CD14-positive monocyte (primary cell): ENCODE measurements at regions not wholly inside any gene's neighbourhood (a gene's known extent, or its start where the extent isn't known, plus 50 kb on each side); places are given as distances from the start of the nearest gene placed in this dataset.

Source experiments
- DNase-seq, 3 donors: peaks; one replicate each; pipeline ENCODE4 v3.0.0-alpha.2; 2011 to 2022
- H2AFZ ChIP-seq: 2 replicates; pipeline ENCODE4 v1.6.0; 2012; ENCODE audit warnings: mild to moderate bottlenecking, low read depth, low read length, inconsistent platforms; ENCODE audit not compliant: insufficient read depth, poor library complexity, severe bottlenecking
- H3K27ac ChIP-seq, 2 donors: 1 replicate in 1 of 2; 2 replicates in 1 of 2; pipeline ENCODE4 v1.5.1; 2012 to 2013; ENCODE audit warnings: low read length in 2 of 2, control low read depth in 1 of 2, inconsistent platforms in 1 of 2, low read depth in 1 of 2, mild to moderate bottlenecking in 1 of 2
- H3K27me3 ChIP-seq, 2 donors: one replicate each; pipeline versions ENCODE4 v1.6.0 to v1.6.1; 2011 to 2013; ENCODE audit warnings: low read length in 2 of 2; ENCODE audit not compliant: control insufficient read depth in 2 of 2, insufficient read depth in 2 of 2
- H3K36me3 ChIP-seq, 2 donors: replicated peaks in 1 of 2; 1 replicate in 1 of 2; 2 replicates in 1 of 2; pipeline versions ENCODE4 v1.5.1 to v1.6.1; 2012 to 2013; ENCODE audit warnings: low read length in 2 of 2, control low read depth in 1 of 2, inconsistent platforms in 1 of 2, mild to moderate bottlenecking in 1 of 2; ENCODE audit not compliant: insufficient read depth in 2 of 2, control insufficient read depth in 1 of 2
- H3K4me1 ChIP-seq, 2 donors: 1 replicate in 1 of 2; 2 replicates in 1 of 2; pipeline versions ENCODE4 v1.5.1 to v1.6.1; 2012 to 2013; ENCODE audit warnings: low read length in 2 of 2, control low read depth in 1 of 2, inconsistent platforms in 1 of 2, mild to moderate bottlenecking in 1 of 2, moderate library complexity in 1 of 2; ENCODE audit not compliant: insufficient read depth in 2 of 2, control insufficient read depth in 1 of 2
- H3K4me2 ChIP-seq: replicated peaks from 2 replicates; pipeline ENCODE3; 2012; ENCODE audit warnings: low read length, moderate library complexity, mild to moderate bottlenecking; ENCODE audit not compliant: poor library complexity, severe bottlenecking; ENCODE audit errors: extremely low read depth
- H3K4me3 ChIP-seq, 3 experiments: fragments of 200-600 bp in 1 of 3; sonication (generic) in 1 of 3; replicated peaks in 1 of 3; 1 replicate in 2 of 3; 2 replicates in 1 of 3; pipeline ENCODE4 v1.5.1; 2011 to 2013; ENCODE audit warnings: low read length in 3 of 3, mild to moderate bottlenecking in 3 of 3, control low read depth in 2 of 3, low read depth in 2 of 3, inconsistent platforms in 1 of 3, moderate library complexity in 1 of 3
- H3K79me2 ChIP-seq: 2 replicates; pipeline ENCODE4 v1.6.0; 2012; ENCODE audit warnings: mild to moderate bottlenecking, control low read depth, inconsistent platforms, low read length, moderate library complexity; ENCODE audit not compliant: insufficient read depth
- H3K9ac ChIP-seq: 2 replicates; pipeline ENCODE4 v1.6.0; 2017; ENCODE audit warnings: low read length, mild to moderate bottlenecking; ENCODE audit not compliant: insufficient read depth, poor library complexity, severe bottlenecking
- H3K9me3 ChIP-seq, 2 donors: replicated peaks in 1 of 2; 1 replicate in 1 of 2; 2 replicates in 1 of 2; pipeline versions ENCODE4 v1.5.1 to v1.6.1; 2012 to 2013; ENCODE audit warnings: low read length in 2 of 2, control low read depth in 1 of 2; ENCODE audit not compliant: control insufficient read depth in 1 of 2, insufficient read depth in 1 of 2
- H4K20me1 ChIP-seq: 2 replicates; pipeline ENCODE4 v1.6.0; 2012; ENCODE audit warnings: mild to moderate bottlenecking, low read length, control low read depth, moderate library complexity; ENCODE audit not compliant: insufficient read depth
- H3K27ac Mint-ChIP-seq, 7 donors: one replicate each; pipeline ENCODE4 v1.8.0; 2020; ENCODE audit warnings: mild to moderate bottlenecking in 7 of 7, mixed read lengths in 7 of 7, moderate library complexity in 6 of 7, inconsistent platforms in 2 of 7
- H3K27me3 Mint-ChIP-seq, 3 donors: one replicate each; pipeline ENCODE4 v1.8.0; 2021 to 2022; ENCODE audit warnings: low read depth in 3 of 3, mild to moderate bottlenecking in 3 of 3, mixed read lengths in 3 of 3, moderate library complexity in 3 of 3, inconsistent platforms in 1 of 3
- H3K36me3 Mint-ChIP-seq, 2 donors: one replicate each; pipeline ENCODE4 v1.8.0; 2020; ENCODE audit warnings: mixed read lengths in 2 of 2, inconsistent platforms in 1 of 2, mild to moderate bottlenecking in 1 of 2
- H3K4me1 Mint-ChIP-seq: one replicate; pipeline ENCODE4 v1.8.0; 2020; ENCODE audit warnings: mild to moderate bottlenecking, mixed read lengths
- H3K4me3 Mint-ChIP-seq, 2 donors: one replicate each; pipeline ENCODE4 v1.8.0; 2020; ENCODE audit warnings: mild to moderate bottlenecking in 2 of 2, mixed read lengths in 2 of 2, moderate library complexity in 1 of 2
- H3K9me3 Mint-ChIP-seq, 7 donors: one replicate each; pipeline ENCODE4 v1.8.0; 2020 to 2022; ENCODE audit warnings: mixed read lengths in 7 of 7, mild to moderate bottlenecking in 6 of 7, moderate library complexity in 6 of 7, inconsistent platforms in 2 of 7
- WGBS: methylation state at CpG from one replicate; pipeline ENCODE4 v1.1.5; 2013; ENCODE audit warnings: missing lambda C conversion rate; ENCODE audit not compliant: insufficient coverage; 5-methylcytosine and 5-hydroxymethylcytosine counted together
- intact Hi-C, 2 donors: fragments of 100-400 bp; cut with micrococcal nuclease; formaldehyde crosslinking; loops; one replicate each; pipeline versions ENCODE4 v1.15.0 to v1.15.1; 2023
- TF ChIP-seq, protein P1 (sequence below): fragments of 200-600 bp; IDR thresholded peaks from one replicate; pipeline ENCODE4 v1.8.0; 2022; ENCODE audit warnings: antibody characterized with exemption, mild to moderate bottlenecking

- H3K27me3 ChIP-seq: no peaks in the 10 kb centered on the region
- no peaks in the 10 kb centered on the region for H3K79me2 ChIP-seq
- H4K20me1 ChIP-seq: no peaks in the 10 kb centered on the region
- Mint-ChIP-seq H3K36me3 (no peaks in the 10 kb centered on the region), H3K4me1 (no peaks in the 10 kb centered on the region), H3K9me3 (peaks cover 0 to 1% (median 0%) of the 10 kb centered on the region in 7 donors), H3K27me3 (no peaks in the 10 kb centered on the region), H3K27ac (no peak overlapping the region), H3K4me3 (no peak overlapping the region)
- H2AFZ ChIP-seq: no peak overlapping the region
- no peaks in the 10 kb centered on the region for H3K4me1 ChIP-seq
- intact Hi-C loops: no loop called here
- no peak overlapping the region for H3K4me2 ChIP-seq
- no peak overlapping the region for H3K4me3 ChIP-seq
- no peak overlapping the region for H3K27ac ChIP-seq
- TF ChIP-seq, protein P1, sequence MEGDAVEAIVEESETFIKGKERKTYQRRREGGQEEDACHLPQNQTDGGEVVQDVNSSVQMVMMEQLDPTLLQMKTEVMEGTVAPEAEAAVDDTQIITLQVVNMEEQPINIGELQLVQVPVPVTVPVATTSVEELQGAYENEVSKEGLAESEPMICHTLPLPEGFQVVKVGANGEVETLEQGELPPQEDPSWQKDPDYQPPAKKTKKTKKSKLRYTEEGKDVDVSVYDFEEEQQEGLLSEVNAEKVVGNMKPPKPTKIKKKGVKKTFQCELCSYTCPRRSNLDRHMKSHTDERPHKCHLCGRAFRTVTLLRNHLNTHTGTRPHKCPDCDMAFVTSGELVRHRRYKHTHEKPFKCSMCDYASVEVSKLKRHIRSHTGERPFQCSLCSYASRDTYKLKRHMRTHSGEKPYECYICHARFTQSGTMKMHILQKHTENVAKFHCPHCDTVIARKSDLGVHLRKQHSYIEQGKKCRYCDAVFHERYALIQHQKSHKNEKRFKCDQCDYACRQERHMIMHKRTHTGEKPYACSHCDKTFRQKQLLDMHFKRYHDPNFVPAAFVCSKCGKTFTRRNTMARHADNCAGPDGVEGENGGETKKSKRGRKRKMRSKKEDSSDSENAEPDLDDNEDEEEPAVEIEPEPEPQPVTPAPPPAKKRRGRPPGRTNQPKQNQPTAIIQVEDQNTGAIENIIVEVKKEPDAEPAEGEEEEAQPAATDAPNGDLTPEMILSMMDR: no peak
- no peak overlapping the region for H3K9ac ChIP-seq
- H3K36me3 ChIP-seq: no peaks in the 10 kb centered on the region
- no peak for DNase-seq
- H3K9me3 ChIP-seq: no peaks in the 10 kb centered on the region
Measured at GRCh38 chr4:100962698-100963097, 384.6 kb downstream of the PPP3CA start.

DNA sequence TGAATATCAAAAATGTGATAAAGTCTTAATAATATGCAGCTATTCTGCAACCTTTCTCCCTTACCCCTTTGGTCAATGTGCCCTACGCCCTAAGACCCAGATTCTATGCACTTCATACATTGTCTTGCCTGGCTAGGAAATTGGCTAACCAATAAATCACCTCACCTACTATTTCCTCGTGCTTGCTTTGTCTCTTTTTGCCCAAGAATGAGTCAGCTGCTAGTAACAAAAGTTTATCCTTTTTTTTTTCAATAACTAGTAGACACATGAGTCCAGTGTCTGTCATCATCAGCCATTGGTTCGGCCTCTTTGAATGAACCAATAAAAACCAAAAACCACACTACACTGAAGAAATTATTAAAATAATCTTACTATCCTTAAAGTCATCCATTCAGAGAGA, 387.1 kb downstream of the PPP3CA start:
- no peak for DNase-seq
- no peak overlapping the region for H3K4me3 ChIP-seq
- Mint-ChIP-seq H3K36me3 (no peaks in the 10 kb centered on the region), H3K4me1 (no peaks in the 10 kb centered on the region), H3K27me3 (no peaks in the 10 kb centered on the region), H3K9me3 (no peaks in the 10 kb centered on the region), H3K27ac (no peak overlapping the region), H3K4me3 (no peak overlapping the region)
- no peak overlapping the region for H3K4me2 ChIP-seq
- no peaks in the 10 kb centered on the region for H3K9me3 ChIP-seq
- no peak overlapping the region for H2AFZ ChIP-seq
- no peaks in the 10 kb centered on the region for H3K27me3 ChIP-seq
- H3K4me1 ChIP-seq: no peaks in the 10 kb centered on the region
- H3K9ac ChIP-seq: no peak overlapping the region
- TF ChIP-seq, protein P1: no peak
- no peak overlapping the region for H3K27ac ChIP-seq
- H3K36me3 ChIP-seq: no peaks in the 10 kb centered on the region
- no peaks in the 10 kb centered on the region for H4K20me1 ChIP-seq
- WGBS: 87% methylated on average over 3 of the region's 3 CpGs
- intact Hi-C loops: no loop called here
- no peaks in the 10 kb centered on the region for H3K79me2 ChIP-seq
